Spleen (tissue), 7 donors: ENCODE measurements at regions not wholly inside any gene's neighbourhood (a gene's known extent, or its start where the extent isn't known, plus 50 kb on each side); places are given as distances from the start of the nearest gene placed in this dataset.

Experiments used
- CTCF ChIP-seq, 11 experiments: fragments of 200-600 bp in 7 of 11; fragments of 450-650 bp in 4 of 11; sonication (generic) in 4 of 11; IDR thresholded peaks in 8 of 11; conservative IDR thresholded peaks in 3 of 11; 1 replicate in 7 of 11; 2 replicates in 4 of 11; pipeline versions ENCODE4 v1.4.0 to v1.8.0; 2016 to 2021; ENCODE audit warnings: antibody characterized with exemption in 11 of 11, inconsistent platforms in 4 of 11, mild to moderate bottlenecking in 1 of 11
- POLR2A ChIP-seq, 3 donors: fragments of 450-650 bp; IDR thresholded peaks; one replicate each; pipeline ENCODE4 v1.5.1; 2017; ENCODE audit warnings: antibody characterized with exemption in 3 of 3, mild to moderate bottlenecking in 1 of 3
- POLR2AphosphoS5 ChIP-seq, 3 donors: sonication (generic); formaldehyde crosslinking; IDR thresholded peaks; one replicate each; pipeline ENCODE4 v1.5.1; 2017; ENCODE audit warnings: antibody characterized with exemption in 3 of 3
- donor health status: DM: no; HTN: no; CAD: no; lungs with moderate emphysema.
- donor health status: DM: no; HTN: no; CAD: no.
- donor health status: DM: no; HTN: no; CAD: no.

- no peak for TF ChIP-seq POLR2A (IDR thresholded peaks at IDR 0.05)
- no peak for TF ChIP-seq CTCF (IDR thresholded peaks at IDR 0.05 in 8 of 11, conservative IDR thresholded peaks at IDR 0.05 in 3 of 11)
- TF ChIP-seq POLR2AphosphoS5 (IDR thresholded peaks at IDR 0.05): no peak
Observed at GRCh38 chr5:106331415-106331814, 1339.3 kb downstream of the EFNA5 start.
